Keratinocyte (primary cell): ENCODE measurements at regions not wholly inside any gene's neighbourhood (a gene's known extent, or its start where the extent isn't known, plus 50 kb on each side); places are given as distances from the start of the nearest gene placed in this dataset.

Experiments
- EZH2 ChIP-seq: IDR thresholded peaks from one replicate; pipeline ENCODE4 v1.6.1; 2012; ENCODE audit warnings: inconsistent platforms, mild to moderate bottlenecking, low read length, moderate library complexity
- TF ChIP-seq, protein P1 (sequence below), 3 experiments: IDR thresholded peaks in 1 of 3; conservative IDR thresholded peaks in 1 of 3; optimal IDR thresholded peaks in 1 of 3; 2 replicates in 2 of 3; 3 replicates in 1 of 3; pipeline versions ENCODE3 to v1.5.1; 2011; ENCODE audit warnings: low read length in 3 of 3, mild to moderate bottlenecking in 3 of 3, moderate library complexity in 2 of 3, control low read depth in 1 of 3, inconsistent platforms in 1 of 3; ENCODE audit not compliant: insufficient read depth in 2 of 3; ENCODE audit errors: extremely low read depth in 1 of 3

DNA sequence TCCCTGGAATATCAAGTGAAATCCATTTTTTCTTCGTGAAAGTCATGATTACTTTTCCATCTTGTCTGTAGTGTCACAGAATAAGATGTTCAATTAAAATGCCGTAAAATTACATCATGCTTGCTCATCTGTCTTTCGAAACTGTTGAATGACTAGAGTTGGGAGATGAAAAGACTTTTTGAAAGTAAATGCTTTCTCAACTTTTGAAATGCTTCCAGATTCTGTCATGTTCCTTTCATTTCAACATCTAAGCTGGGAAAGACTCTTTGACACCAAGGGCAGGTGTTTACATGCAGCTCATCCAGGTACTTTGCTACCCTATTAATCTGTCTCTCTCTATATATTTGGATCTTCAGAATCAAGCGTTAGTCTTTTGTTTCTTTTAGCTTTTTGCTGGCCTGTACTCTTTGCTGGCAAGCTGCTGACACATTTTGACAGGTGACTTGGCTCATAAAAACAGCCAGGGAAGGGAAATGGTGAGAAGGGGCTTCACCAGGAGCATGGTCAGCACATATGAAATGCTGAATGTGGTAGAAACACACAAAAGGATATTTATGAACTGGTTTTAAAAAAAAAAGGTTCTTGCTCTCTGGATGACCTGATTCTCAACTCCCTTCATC is 77.0 kb upstream of the METAP2 start:
- TF ChIP-seq, protein P1, sequence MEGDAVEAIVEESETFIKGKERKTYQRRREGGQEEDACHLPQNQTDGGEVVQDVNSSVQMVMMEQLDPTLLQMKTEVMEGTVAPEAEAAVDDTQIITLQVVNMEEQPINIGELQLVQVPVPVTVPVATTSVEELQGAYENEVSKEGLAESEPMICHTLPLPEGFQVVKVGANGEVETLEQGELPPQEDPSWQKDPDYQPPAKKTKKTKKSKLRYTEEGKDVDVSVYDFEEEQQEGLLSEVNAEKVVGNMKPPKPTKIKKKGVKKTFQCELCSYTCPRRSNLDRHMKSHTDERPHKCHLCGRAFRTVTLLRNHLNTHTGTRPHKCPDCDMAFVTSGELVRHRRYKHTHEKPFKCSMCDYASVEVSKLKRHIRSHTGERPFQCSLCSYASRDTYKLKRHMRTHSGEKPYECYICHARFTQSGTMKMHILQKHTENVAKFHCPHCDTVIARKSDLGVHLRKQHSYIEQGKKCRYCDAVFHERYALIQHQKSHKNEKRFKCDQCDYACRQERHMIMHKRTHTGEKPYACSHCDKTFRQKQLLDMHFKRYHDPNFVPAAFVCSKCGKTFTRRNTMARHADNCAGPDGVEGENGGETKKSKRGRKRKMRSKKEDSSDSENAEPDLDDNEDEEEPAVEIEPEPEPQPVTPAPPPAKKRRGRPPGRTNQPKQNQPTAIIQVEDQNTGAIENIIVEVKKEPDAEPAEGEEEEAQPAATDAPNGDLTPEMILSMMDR (optimal IDR thresholded peaks at IDR 0.05 in 1 of 3, IDR thresholded peaks at IDR 0.05 in 1 of 3, conservative IDR thresholded peaks at IDR 0.05 in 1 of 3; ENCODE audit: extremely low read depth in 1 of 3, insufficient read depth in 2 of 3, low read length in 3 of 3) = no peak
- no peak for TF ChIP-seq EZH2
